ENCODE measurements at regions not wholly inside any gene's neighbourhood (a gene's known extent, or its start where the extent isn't known, plus 50 kb on each side); places are given as distances from the start of the nearest gene placed in this dataset.

- H3K27ac ChIP-seq: no peak overlapping the region
These were observed 324.9 kb downstream of the KCNRG start for GRCh38 chr13:50340146-50340545.

GRCh38 chr13:50340551-50341287 lies 325.5 kb downstream of the KCNRG start:
- no peak for DNase-seq (ENCODE audit: low spot score)
- intact Hi-C loops (cut with DNase I): no loop called here
- H3K4me3 ChIP-seq: no peak overlapping the region
- 78% methylated on average over 17 of the region's 17 CpGs for WGBS
- H3K4me1 ChIP-seq (replicated peaks): no peaks in the 10 kb centered on the region
- no peaks in the 10 kb centered on the region for H3K36me3 ChIP-seq
- H3K27me3 ChIP-seq (replicated peaks; ENCODE audit: insufficient read depth): no peaks in the 10 kb centered on the region
- H3K9me3 ChIP-seq: no peaks in the 10 kb centered on the region
- no peak overlapping the region for H3K27ac ChIP-seq
- TF ChIP-seq POLR2A (IDR thresholded peaks at IDR 0.05) (no peak), CTCF (IDR thresholded peaks at IDR 0.05) (no peak), POLR2AphosphoS5 (IDR thresholded peaks at IDR 0.05) (no peak)

More at GRCh38 chr13:50340146-50340545, 324.9 kb downstream of the KCNRG start:
- H3K27me3 ChIP-seq (replicated peaks; ENCODE audit: insufficient read depth): no peaks in the 10 kb centered on the region
- H3K36me3 ChIP-seq: no peaks in the 10 kb centered on the region
- intact Hi-C loops (cut with DNase I): no loop called here
- DNase-seq (ENCODE audit: low spot score): no peak
- no peak overlapping the region for H3K4me3 ChIP-seq
- no peaks in the 10 kb centered on the region for H3K9me3 ChIP-seq
- no peaks in the 10 kb centered on the region for H3K4me1 ChIP-seq (replicated peaks)
- no peak for TF ChIP-seq POLR2AphosphoS5 (IDR thresholded peaks at IDR 0.05)
- TF ChIP-seq POLR2A (IDR thresholded peaks at IDR 0.05): no peak
- TF ChIP-seq CTCF (IDR thresholded peaks at IDR 0.05): no peak
- 79% methylated on average over 4 of the region's 4 CpGs for WGBS

- no peak overlapping the region for H3K27ac ChIP-seq
- intact Hi-C loops (cut with DNase I): no loop called here
- DNase-seq (ENCODE audit: low spot score): no peak
- H3K27me3 ChIP-seq (replicated peaks; ENCODE audit: insufficient read depth): no peaks in the 10 kb centered on the region
- 100% methylated on average over 2 of the region's 2 CpGs for WGBS
- H3K36me3 ChIP-seq: no peaks in the 10 kb centered on the region
- no peaks in the 10 kb centered on the region for H3K4me1 ChIP-seq (replicated peaks)
- TF ChIP-seq POLR2A (IDR thresholded peaks at IDR 0.05): no peak
- TF ChIP-seq CTCF (IDR thresholded peaks at IDR 0.05): no peak
- TF ChIP-seq POLR2AphosphoS5 (IDR thresholded peaks at IDR 0.05): no peak
- no peak overlapping the region for H3K4me3 ChIP-seq
- no peaks in the 10 kb centered on the region for H3K9me3 ChIP-seq
These were observed 326.3 kb downstream of the KCNRG start for GRCh38 chr13:50341526-50341925.

- 68% methylated on average over 3 of the region's 3 CpGs for WGBS
- intact Hi-C loops (cut with DNase I): no loop called here
These were observed 329.5 kb downstream of the KCNRG start for GRCh38 chr13:50344717-50345116.

More at GRCh38 chr13:50344717-50345116, 329.5 kb downstream of the KCNRG start:
- Histone ChIP-seq H3K27ac (no peak overlapping the region), H3K4me3 (no peak overlapping the region), H3K9me3 (no peaks in the 10 kb centered on the region), H3K36me3 (no peaks in the 10 kb centered on the region), H3K27me3 (replicated peaks; ENCODE audit: insufficient read depth) (no peaks in the 10 kb centered on the region), H3K4me1 (replicated peaks) (no peaks in the 10 kb centered on the region)
- DNase-seq (ENCODE audit: low spot score): no peak
- TF ChIP-seq POLR2A (IDR thresholded peaks at IDR 0.05): no peak
- no peak for TF ChIP-seq CTCF (IDR thresholded peaks at IDR 0.05)
- no peak for TF ChIP-seq POLR2AphosphoS5 (IDR thresholded peaks at IDR 0.05)

Measured in prostate gland (tissue), 2 donors.